SK-N-SH (cell line): ENCODE measurements at regions not wholly inside any gene's neighbourhood (a gene's known extent, or its start where the extent isn't known, plus 50 kb on each side); places are given as distances from the start of the nearest gene placed in this dataset.

Experiments
- CTCF ChIA-PET: fragments of 300-600, 350-600 bp; formaldehyde crosslinking; extraction: SDS; loops from one replicate; lab custom pipeline; 2021; lab: Yijun Ruan, JAX
- POLR2A ChIA-PET: fragments of 350-600 bp; sonication (Branson Sonifier 250); formaldehyde crosslinking; extraction: SDS; loops from one replicate; lab custom pipeline; 2020; ENCODE audit warnings: antibody characterized with exemption, inconsistent platforms; lab: Yijun Ruan, JAX
- DNase-seq: peaks from one replicate; pipeline ENCODE4 v3.0.0; 2012
- H2AFZ ChIP-seq: fragments of 200-600 bp; sonication (generic); 2 replicates; pipeline ENCODE4 v1.8.1; 2016; ENCODE audit warnings: antibody characterized with exemption, mild to moderate bottlenecking, low read depth
- H3F3A ChIP-seq: fragments of 200-600 bp; sonication (generic); replicated peaks from 2 replicates; pipeline ENCODE3; 2016; ENCODE audit warnings: antibody characterized with exemption, mild to moderate bottlenecking; ENCODE audit not compliant: insufficient read depth
- H3K27ac ChIP-seq, 2 experiments: fragments of 200-500 bp in 1 of 2; fragments of 200-600 bp in 1 of 2; sonication (Bioruptor generic) in 1 of 2; sonication (generic), shearing (Covaris generic) in 1 of 2; 2 replicates each; pipeline versions ENCODE4 v1.5.1 to v1.6.1; 2014 to 2016; ENCODE audit warnings: low read depth in 2 of 2, inconsistent platforms in 1 of 2, low read length in 1 of 2, mild to moderate bottlenecking in 1 of 2, mixed read lengths in 1 of 2
- H3K27me3 ChIP-seq: fragments of 200-600 bp; sonication (generic), shearing (Covaris generic); 2 replicates; pipeline ENCODE4 v1.6.1; 2016; ENCODE audit warnings: mixed run types; ENCODE audit not compliant: insufficient read depth
- H3K36me3 ChIP-seq, 2 experiments: fragments of 200-500 bp in 1 of 2; fragments of 200-600 bp in 1 of 2; sonication (Bioruptor generic) in 1 of 2; sonication (generic) in 1 of 2; replicated peaks in 1 of 2; 2 replicates each; pipeline versions ENCODE3 to v1.5.1; 2014 to 2016; ENCODE audit warnings: low read length in 1 of 2, mild to moderate bottlenecking in 1 of 2; ENCODE audit not compliant: insufficient read depth in 2 of 2, control insufficient read depth in 1 of 2
- H3K4me1 ChIP-seq, 2 experiments: fragments of 200-500 bp in 1 of 2; fragments of 200-600 bp in 1 of 2; sonication (Bioruptor generic) in 1 of 2; sonication (generic), shearing (Covaris generic) in 1 of 2; 2 replicates each; pipeline versions ENCODE4 v1.5.1 to v1.6.1; 2014 to 2016; ENCODE audit warnings: low read depth in 1 of 2, low read length in 1 of 2, mixed run types in 1 of 2; ENCODE audit not compliant: insufficient read depth in 2 of 2, control insufficient read depth in 1 of 2
- H3K4me2 ChIP-seq: fragments of 200-600 bp; sonication (generic), shearing (Covaris generic); 2 replicates; pipeline ENCODE4 v1.6.1; 2017; ENCODE audit warnings: mixed run types
- H3K4me3 ChIP-seq, 2 experiments: fragments of 200-500 bp in 1 of 2; fragments of 200-600 bp in 1 of 2; sonication (Bioruptor generic) in 1 of 2; sonication (generic), shearing (Covaris generic) in 1 of 2; 2 replicates each; pipeline versions ENCODE4 v1.5.1 to v1.8.1; 2014 to 2016; ENCODE audit warnings: low read depth in 2 of 2, inconsistent platforms in 1 of 2, low read length in 1 of 2, mild to moderate bottlenecking in 1 of 2, mixed read lengths in 1 of 2, moderate library complexity in 1 of 2
- H3K79me2 ChIP-seq: fragments of 200-600 bp; sonication (generic); 2 replicates; pipeline ENCODE4 v1.8.1; 2017; ENCODE audit warnings: mild to moderate bottlenecking; ENCODE audit not compliant: insufficient read depth
- H3K9ac ChIP-seq: fragments of 200-600 bp; sonication (generic); 2 replicates; pipeline ENCODE4 v1.6.1; 2017; ENCODE audit warnings: mixed run types
- H3K9me2 ChIP-seq: fragments of 200-600 bp; sonication (generic); 2 replicates; pipeline ENCODE4 v1.6.1; 2017; ENCODE audit warnings: mixed run types
- H3K9me3 ChIP-seq: fragments of 200-600 bp; sonication (generic); 2 replicates; pipeline ENCODE4 v1.6.1; 2017; ENCODE audit warnings: mixed run types, mild to moderate bottlenecking, moderate library complexity
- H4K20me1 ChIP-seq: fragments of 200-600 bp; sonication (generic); 2 replicates; pipeline ENCODE4 v1.6.1; 2017; ENCODE audit warnings: mild to moderate bottlenecking, mixed run types; ENCODE audit not compliant: insufficient read depth
- CHD2 ChIP-seq: fragments of 150-350 bp; IDR thresholded peaks from 2 replicates; pipeline ENCODE4 v1.6.1; 2018; ENCODE audit warnings: low read length; ENCODE audit not compliant: partially characterized antibody
- ELF1 ChIP-seq: IDR thresholded peaks from 2 replicates; pipeline ENCODE4 v1.4.0; 2012
- EP300 ChIP-seq, 2 experiments: IDR thresholded peaks; 2 replicates each; pipeline versions ENCODE4 v1.4.0 to v1.6.1; 2012; ENCODE audit warnings: borderline replicate concordance in 1 of 2, low read depth in 1 of 2, low read length in 1 of 2
- FOXM1 ChIP-seq: IDR thresholded peaks from 2 replicates; pipeline ENCODE4 v1.4.0; 2012; ENCODE audit warnings: low read depth, mild to moderate bottlenecking
- GABPA ChIP-seq: IDR thresholded peaks from 2 replicates; pipeline ENCODE4 v1.4.0; 2012; ENCODE audit warnings: low read depth, mild to moderate bottlenecking
- GATA2 ChIP-seq: sonication (generic); formaldehyde crosslinking; IDR thresholded peaks from 2 replicates; pipeline ENCODE4 v1.5.0; 2020; ENCODE audit warnings: mild to moderate bottlenecking, missing genetic modification reagents
- MEF2A ChIP-seq: IDR thresholded peaks from 2 replicates; pipeline ENCODE4 v1.4.0; 2012; ENCODE audit warnings: low read depth, borderline replicate concordance
- MXI1 ChIP-seq: IDR thresholded peaks from 2 replicates; pipeline ENCODE4 v1.6.1; 2012; ENCODE audit warnings: mild to moderate bottlenecking, low read depth, low read length, improper control_type of control experiment
- NFIC ChIP-seq: IDR thresholded peaks from 2 replicates; pipeline ENCODE4 v1.4.0; 2012; ENCODE audit warnings: borderline replicate concordance
- NRF1 ChIP-seq: IDR thresholded peaks from 2 replicates; pipeline ENCODE4 v1.6.1; 2012; ENCODE audit warnings: low read depth, mild to moderate bottlenecking, low read length
- POLR2AphosphoS5 ChIP-seq: IDR thresholded peaks from 2 replicates; pipeline ENCODE4 v1.6.1; 2012; ENCODE audit warnings: low read depth, low read length
- RFX5 ChIP-seq: IDR thresholded peaks from 2 replicates; pipeline ENCODE4 v1.6.1; 2012; ENCODE audit warnings: mild to moderate bottlenecking, improper control_type of control experiment, low read length
- RXRA ChIP-seq: IDR thresholded peaks from 2 replicates; pipeline ENCODE4 v1.4.0; 2012; ENCODE audit warnings: low read depth, mild to moderate bottlenecking, borderline replicate concordance
- SIN3A ChIP-seq: IDR thresholded peaks from 2 replicates; pipeline ENCODE4 v1.6.1; 2012; ENCODE audit warnings: low read depth, mild to moderate bottlenecking, low read length, moderate library complexity, borderline replicate concordance
- TCF12 ChIP-seq: IDR thresholded peaks from 2 replicates; pipeline ENCODE4 v1.4.0; 2012
- TEAD4 ChIP-seq: IDR thresholded peaks from 2 replicates; pipeline ENCODE4 v1.4.0; 2012; ENCODE audit warnings: mild to moderate bottlenecking, borderline replicate concordance; ENCODE audit not compliant: insufficient read depth
- WGBS: methylation state at CpG from one replicate; pipeline ENCODE4 v1.1.6; 2017; ENCODE audit warnings: low lambda C conversion rate; 5-methylcytosine and 5-hydroxymethylcytosine counted together
- TF ChIP-seq, protein P1 (sequence below): IDR thresholded peaks from 2 replicates; pipeline ENCODE4 v1.6.1; 2012; ENCODE audit warnings: mild to moderate bottlenecking, low read depth, low read length, moderate library complexity
- TF ChIP-seq, protein P2 (sequence below): IDR thresholded peaks from 2 replicates; pipeline ENCODE4 v1.4.0; 2012; ENCODE audit warnings: low read depth
- TF ChIP-seq, protein P3 (sequence below): fragments of 200-600 bp; sonication (generic); IDR thresholded peaks from 2 replicates; pipeline ENCODE4 v1.6.1; 2017; ENCODE audit warnings: antibody characterized with exemption, mild to moderate bottlenecking, moderate library complexity
- TF ChIP-seq, protein P4 (sequence below): fragments of 150-350 bp; IDR thresholded peaks from 2 replicates; pipeline ENCODE4 v1.6.1; 2017; ENCODE audit warnings: antibody characterized with exemption, low read length, low read depth, borderline replicate concordance

DNA sequence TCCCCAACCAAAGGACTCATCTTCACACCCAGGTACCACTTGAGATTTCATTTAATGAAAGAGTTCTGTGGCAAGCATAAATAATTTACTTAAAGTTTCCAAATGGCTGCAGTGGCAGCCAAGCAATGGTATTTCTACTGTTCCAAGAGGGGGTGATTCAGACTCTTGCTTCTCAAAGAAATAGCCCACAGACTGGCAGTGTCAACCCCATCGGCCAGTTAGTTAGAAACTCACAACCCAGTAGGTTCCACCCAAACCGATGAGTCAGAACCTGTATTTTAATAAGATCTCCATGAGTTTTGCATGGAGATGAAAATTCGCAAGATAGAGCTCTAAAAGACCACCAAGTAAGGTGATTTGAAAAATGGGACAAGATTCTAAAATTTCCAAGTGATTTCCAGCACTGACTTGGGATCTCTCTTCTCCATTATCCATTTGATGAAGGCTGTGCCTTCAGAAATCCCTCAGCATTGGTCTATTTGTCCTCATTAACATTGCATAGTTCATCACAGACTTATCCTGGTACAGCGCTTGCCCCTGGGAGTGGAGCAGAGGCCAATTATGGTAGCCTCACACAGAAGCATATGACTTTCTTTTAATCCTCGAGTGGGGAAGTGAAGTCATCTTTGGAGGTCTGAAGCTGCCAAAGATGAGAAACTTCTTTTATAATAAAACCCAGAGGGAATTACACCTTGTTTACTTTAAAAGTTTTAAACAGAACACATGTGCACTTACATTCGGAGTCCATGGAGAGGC, 361.4 kb upstream of the ID2 start:
- no peaks in the 10 kb centered on the region for H3K36me3 ChIP-seq

DNA sequence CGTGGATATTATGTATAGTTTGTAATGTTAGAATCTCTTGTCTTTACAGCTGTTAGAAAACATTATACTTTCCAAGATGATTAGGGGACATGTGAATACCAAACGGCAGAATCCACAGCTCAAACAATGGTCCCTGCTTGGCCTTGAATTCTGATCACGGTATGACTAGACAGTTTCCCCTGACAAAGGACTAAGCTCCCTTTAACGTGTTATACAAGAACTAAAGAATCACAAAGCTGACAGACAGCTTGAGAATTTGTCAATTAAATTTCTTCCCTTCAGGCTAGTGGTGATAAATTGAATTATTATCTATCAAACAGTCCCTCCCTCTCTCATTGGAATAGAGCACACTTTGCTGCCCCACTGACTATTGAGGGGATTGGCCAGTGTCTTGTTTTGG, 359.2 kb upstream of the ID2 start:
- Histone ChIP-seq H3K4me1 (peaks cover 0 to 3% of the 10 kb centered on the region in 2 experiments; a peak in 1 of 4 replicates), H3K4me3 (no peak overlapping the region), H3K27ac (no peak overlapping the region), H3K9ac (no peak overlapping the region), H3K27me3 (no peaks in the 10 kb centered on the region; the same call in 1 of the 2 replicates), H3K36me3 (no peaks in the 10 kb centered on the region), H4K20me1 (no peaks in the 10 kb centered on the region), H3K4me2 (no peak overlapping the region), H3F3A (no peaks in the 10 kb centered on the region), H3K79me2 (no peaks in the 10 kb centered on the region), H3K9me2 (no peaks in the 10 kb centered on the region), H2AFZ (no peak overlapping the region), H3K9me3 (no peaks in the 10 kb centered on the region)
- ChIA-PET POLR2A (no interaction called here), CTCF (interaction anchor here (1.5 kb wide), 1 partner anchor 13 kb away, joined by 3 read pairs; no protein-coding TSS in a partner anchor)
- WGBS: 51% methylated on average over 4 of the region's 4 CpGs
- DNase-seq: no peak
- TF ChIP-seq GATA2 (CRISPR knock-in tag): no peak
- TF ChIP-seq GABPA: no peak
- TF ChIP-seq RFX5: no peak
- TF ChIP-seq ELF1: no peak
- TF ChIP-seq, protein P1, sequence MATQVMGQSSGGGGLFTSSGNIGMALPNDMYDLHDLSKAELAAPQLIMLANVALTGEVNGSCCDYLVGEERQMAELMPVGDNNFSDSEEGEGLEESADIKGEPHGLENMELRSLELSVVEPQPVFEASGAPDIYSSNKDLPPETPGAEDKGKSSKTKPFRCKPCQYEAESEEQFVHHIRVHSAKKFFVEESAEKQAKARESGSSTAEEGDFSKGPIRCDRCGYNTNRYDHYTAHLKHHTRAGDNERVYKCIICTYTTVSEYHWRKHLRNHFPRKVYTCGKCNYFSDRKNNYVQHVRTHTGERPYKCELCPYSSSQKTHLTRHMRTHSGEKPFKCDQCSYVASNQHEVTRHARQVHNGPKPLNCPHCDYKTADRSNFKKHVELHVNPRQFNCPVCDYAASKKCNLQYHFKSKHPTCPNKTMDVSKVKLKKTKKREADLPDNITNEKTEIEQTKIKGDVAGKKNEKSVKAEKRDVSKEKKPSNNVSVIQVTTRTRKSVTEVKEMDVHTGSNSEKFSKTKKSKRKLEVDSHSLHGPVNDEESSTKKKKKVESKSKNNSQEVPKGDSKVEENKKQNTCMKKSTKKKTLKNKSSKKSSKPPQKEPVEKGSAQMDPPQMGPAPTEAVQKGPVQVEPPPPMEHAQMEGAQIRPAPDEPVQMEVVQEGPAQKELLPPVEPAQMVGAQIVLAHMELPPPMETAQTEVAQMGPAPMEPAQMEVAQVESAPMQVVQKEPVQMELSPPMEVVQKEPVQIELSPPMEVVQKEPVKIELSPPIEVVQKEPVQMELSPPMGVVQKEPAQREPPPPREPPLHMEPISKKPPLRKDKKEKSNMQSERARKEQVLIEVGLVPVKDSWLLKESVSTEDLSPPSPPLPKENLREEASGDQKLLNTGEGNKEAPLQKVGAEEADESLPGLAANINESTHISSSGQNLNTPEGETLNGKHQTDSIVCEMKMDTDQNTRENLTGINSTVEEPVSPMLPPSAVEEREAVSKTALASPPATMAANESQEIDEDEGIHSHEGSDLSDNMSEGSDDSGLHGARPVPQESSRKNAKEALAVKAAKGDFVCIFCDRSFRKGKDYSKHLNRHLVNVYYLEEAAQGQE: no peak
- TF ChIP-seq NFIC: no peak
- TF ChIP-seq, all 33 proteins: peak for 0

More for the DNA sequence above, 361.4 kb upstream of the ID2 start:
- H4K20me1 ChIP-seq: no peaks in the 10 kb centered on the region
- H3K4me1 ChIP-seq: peaks cover 0 to 7% of the 10 kb centered on the region in 2 experiments; a peak in 1 of 4 replicates
- H3K9me2 ChIP-seq: no peaks in the 10 kb centered on the region
- H3K4me3 ChIP-seq: no peak overlapping the region
- H2AFZ ChIP-seq: no peak overlapping the region
- no peaks in the 10 kb centered on the region for H3K79me2 ChIP-seq
- DNase-seq: no peak
- H3K4me2 ChIP-seq: no peak overlapping the region
- ChIA-PET POLR2A (no interaction called here), CTCF (no interaction called here)
- 64% methylated on average over 6 of the region's 6 CpGs for WGBS
- TF ChIP-seq MEF2A: no peak
- TF ChIP-seq NRF1: no peak
- no peak for TF ChIP-seq CHD2
- TF ChIP-seq TCF12: no peak
- no peak for TF ChIP-seq TEAD4
- TF ChIP-seq, protein P2, sequence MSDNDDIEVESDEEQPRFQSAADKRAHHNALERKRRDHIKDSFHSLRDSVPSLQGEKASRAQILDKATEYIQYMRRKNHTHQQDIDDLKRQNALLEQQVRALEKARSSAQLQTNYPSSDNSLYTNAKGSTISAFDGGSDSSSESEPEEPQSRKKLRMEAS: no peak
- no peak for TF ChIP-seq FOXM1
- no peak for TF ChIP-seq SIN3A
- TF ChIP-seq RXRA: no peak
- TF ChIP-seq, protein P3, sequence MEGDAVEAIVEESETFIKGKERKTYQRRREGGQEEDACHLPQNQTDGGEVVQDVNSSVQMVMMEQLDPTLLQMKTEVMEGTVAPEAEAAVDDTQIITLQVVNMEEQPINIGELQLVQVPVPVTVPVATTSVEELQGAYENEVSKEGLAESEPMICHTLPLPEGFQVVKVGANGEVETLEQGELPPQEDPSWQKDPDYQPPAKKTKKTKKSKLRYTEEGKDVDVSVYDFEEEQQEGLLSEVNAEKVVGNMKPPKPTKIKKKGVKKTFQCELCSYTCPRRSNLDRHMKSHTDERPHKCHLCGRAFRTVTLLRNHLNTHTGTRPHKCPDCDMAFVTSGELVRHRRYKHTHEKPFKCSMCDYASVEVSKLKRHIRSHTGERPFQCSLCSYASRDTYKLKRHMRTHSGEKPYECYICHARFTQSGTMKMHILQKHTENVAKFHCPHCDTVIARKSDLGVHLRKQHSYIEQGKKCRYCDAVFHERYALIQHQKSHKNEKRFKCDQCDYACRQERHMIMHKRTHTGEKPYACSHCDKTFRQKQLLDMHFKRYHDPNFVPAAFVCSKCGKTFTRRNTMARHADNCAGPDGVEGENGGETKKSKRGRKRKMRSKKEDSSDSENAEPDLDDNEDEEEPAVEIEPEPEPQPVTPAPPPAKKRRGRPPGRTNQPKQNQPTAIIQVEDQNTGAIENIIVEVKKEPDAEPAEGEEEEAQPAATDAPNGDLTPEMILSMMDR: no peak
- TF ChIP-seq MXI1: no peak
- TF ChIP-seq POLR2AphosphoS5: no peak
- TF ChIP-seq, protein P4, sequence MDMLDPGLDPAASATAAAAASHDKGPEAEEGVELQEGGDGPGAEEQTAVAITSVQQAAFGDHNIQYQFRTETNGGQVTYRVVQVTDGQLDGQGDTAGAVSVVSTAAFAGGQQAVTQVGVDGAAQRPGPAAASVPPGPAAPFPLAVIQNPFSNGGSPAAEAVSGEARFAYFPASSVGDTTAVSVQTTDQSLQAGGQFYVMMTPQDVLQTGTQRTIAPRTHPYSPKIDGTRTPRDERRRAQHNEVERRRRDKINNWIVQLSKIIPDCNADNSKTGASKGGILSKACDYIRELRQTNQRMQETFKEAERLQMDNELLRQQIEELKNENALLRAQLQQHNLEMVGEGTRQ: no peak
- TF ChIP-seq GABPA: no peak
- TF ChIP-seq EP300 (IDR thresholded peaks at IDR 0.05; ENCODE audit: borderline replicate concordance in 1 of 2, low read depth in 1 of 2, low read length in 1 of 2): no peak
- no peak for TF ChIP-seq GATA2 (CRISPR knock-in tag)
- no peaks in the 10 kb centered on the region for H3K9me3 ChIP-seq
- no peaks in the 10 kb centered on the region for H3K27me3 ChIP-seq
- no peaks in the 10 kb centered on the region for H3F3A ChIP-seq
- H3K27ac ChIP-seq: no peak overlapping the region
- no peak overlapping the region for H3K9ac ChIP-seq
